NCI-H2081 (cell line): ENCODE measurements at regions not wholly inside any gene's neighbourhood (a gene's known extent, or its start where the extent isn't known, plus 50 kb on each side); places are given as distances from the start of the nearest gene placed in this dataset.
"Not testable (repeated sequence)": the region's sequence is repeated elsewhere in the genome, so short reads cannot be mapped to it uniquely, and the experiment has no call there.

Experiments used
- DNase-seq, 2 experiments: peaks; one replicate each; lab custom pipeline; 2025; lab: John Stamatoyannopoulos, UW

GRCh38 chr18:65671621-65672415, 79.0 kb upstream of the CDH7 start:
- DNase-seq: no peak

- DNase-seq: not testable (repeated sequence)
These were observed 80.7 kb upstream of the CDH7 start for GRCh38 chr18:65670145-65670544.

- no peak for DNase-seq
These were observed 89.4 kb upstream of the CDH7 start for GRCh38 chr18:65661391-65661790.

GRCh38 chr18:65659912-65660311, 90.9 kb upstream of the CDH7 start:
- no peak for DNase-seq

DNA sequence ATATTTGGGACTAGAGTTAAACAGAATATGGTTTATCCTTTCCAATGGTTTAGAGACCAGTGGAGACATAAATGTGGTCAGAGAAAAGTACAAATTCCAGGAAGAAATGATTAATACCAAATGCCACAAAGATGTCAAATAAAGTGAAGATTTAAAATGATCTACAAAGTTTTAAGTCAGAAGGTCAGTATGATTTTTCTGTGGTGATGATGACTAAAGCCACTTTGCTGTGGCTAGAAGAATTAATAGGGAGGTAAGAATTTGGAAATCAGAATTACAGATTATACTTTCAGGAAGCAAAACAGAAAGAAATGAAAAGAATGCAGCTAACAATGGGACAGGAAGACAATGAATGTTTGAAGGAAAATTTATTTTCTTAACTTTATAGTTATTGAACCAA, 91.5 kb upstream of the CDH7 start:
- no peak for DNase-seq

- DNase-seq: peak; percentile 23 to 72
These were observed 99.6 kb upstream of the CDH7 start for GRCh38 chr18:65651192-65651591.

DNA sequence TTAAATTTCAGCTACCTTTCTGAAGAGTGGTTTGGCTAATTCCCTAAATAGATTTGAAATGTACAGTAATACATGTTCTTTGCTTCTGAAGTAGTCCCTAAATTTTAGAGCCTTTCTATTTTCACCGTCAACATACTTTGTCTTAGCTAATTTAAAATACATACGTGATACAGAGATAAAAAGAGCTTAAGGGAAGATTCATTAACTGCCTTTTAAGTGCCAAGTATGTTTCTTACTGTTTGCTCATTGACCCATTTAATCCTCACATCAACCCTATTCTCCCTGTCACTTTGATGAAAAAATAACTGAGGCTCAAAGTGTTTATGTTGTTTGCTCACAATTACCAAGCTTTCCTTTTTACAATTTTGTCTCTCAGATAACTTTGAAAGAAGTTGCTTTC, 118.6 kb upstream of the CDH7 start:
- DNase-seq: no peak

GRCh38 chr18:65631766-65632165, 119.0 kb upstream of the CDH7 start:
- no peak for DNase-seq

GRCh38 chr18:65628390-65628789, 122.4 kb upstream of the CDH7 start:
- no peak for DNase-seq

DNA sequence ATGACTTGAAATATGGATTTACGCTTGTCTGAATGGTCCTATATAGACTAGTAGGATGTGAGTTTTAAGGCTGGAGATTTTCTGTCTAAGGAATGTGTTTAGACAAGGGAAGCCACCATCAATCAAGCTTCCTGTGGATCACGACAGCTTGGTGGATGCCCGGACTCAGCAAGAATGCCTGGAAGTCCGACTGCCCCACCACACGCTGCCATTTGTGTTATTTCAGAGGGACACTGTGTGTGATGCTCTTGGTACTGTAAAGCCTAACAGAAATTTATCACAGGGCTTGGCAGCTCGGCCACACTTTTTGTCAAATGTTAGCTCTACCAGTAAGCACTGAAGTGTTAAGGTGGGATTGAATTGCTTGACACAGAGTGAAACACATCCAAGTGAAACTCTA, 127.1 kb upstream of the CDH7 start:
- no peak for DNase-seq

DNA sequence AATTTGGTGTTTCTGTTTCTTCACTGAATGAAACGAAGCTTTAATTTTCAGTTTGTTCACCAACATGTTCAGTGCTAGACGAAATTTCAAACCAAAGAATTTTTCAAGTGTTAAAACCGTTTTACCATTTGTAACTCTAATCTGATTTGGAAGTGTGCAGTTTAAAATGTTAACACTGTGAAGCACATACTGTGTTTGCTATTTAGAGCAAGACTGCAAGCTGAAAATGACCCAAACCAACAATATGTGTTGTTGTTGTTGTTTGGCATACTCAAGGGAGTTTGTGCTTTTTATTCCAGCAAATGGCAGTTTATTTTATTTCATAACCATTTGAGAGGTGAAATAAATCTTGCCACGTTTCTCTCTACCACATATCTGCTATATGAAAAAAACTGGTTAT, 128.4 kb upstream of the CDH7 start:
- no peak for DNase-seq

DNA sequence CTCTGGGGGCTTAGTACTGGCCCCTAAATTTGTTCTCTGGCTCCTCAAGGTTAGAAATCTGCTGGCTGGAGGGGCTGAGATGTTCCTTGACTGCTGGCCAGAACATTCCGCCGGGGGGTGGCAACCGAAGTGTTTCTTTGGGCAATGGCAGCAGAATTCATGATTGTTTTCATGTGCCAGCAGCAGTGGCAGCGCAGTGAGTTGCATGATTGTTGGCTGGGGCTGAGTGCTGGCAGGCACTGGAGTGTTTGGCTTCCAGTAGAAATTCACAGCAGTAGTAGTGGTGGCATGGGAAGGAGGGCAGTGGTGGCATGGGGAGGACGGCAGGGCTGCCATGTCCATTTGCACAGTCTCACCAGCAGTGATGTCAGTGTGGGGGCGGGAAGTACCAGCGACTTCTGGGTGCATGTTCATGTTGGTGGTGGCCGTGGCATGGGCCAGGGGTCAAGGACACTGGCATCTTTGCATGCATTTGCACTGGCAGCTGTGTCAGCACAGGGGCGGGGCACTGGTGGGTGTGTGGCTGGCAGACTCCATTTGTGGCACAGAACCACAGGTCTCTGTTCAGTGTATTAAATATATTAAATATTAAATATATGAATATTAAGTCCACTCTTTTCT, 130.6 kb upstream of the CDH7 start:
- no peak for DNase-seq

DNA sequence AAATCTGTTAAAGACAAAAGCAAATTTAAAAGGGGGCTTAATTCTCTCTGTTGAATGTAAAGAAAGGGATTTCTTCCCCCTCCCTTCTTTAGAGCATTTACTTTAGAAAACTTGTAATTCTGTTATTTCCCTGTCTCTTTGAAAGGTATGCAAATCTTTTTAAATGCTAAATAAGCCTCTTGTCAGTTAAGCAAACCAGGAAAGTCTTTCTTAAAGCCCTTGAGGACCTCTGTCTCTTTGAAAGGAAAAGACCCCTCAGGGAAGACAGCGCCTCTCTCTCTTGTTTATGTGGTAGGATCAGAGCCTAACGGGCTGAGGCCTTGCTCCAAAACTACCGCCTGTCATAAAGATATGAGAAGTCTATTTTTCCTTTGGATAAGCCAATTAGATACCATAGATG, 139.9 kb upstream of the CDH7 start:
- DNase-seq: no peak

- no peak for DNase-seq
These were observed 142.3 kb upstream of the CDH7 start for GRCh38 chr18:65608471-65608870.

GRCh38 chr18:65607161-65607560, 143.7 kb upstream of the CDH7 start:
- no peak for DNase-seq

DNA sequence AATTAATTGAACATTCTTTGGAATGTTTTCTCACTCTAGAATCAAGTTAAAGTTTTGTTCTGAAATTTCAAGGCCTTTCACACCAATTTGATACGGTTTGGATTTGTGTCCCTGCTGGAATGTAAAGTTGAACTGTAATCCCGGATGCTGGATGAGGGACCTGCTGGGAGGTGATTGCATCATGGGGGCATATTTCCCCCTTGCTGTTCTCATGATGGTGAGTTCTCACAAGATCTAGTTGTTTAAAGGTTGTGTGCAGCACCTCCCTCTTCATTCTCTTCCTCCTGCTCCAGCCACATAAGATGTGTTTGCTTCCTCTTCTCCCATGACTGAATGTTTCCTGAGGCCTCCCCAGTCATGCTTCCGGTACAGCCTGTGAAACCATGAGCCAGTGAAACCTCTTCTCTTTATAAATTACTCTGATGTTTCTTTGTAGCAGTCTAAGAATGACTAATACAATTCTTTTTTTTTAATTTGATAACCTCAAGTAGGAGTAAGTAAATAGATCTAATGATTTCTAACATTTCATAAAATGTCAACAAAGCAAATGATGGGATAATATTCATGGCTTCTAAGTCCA, 144.2 kb upstream of the CDH7 start:
- DNase-seq: no peak

DNA sequence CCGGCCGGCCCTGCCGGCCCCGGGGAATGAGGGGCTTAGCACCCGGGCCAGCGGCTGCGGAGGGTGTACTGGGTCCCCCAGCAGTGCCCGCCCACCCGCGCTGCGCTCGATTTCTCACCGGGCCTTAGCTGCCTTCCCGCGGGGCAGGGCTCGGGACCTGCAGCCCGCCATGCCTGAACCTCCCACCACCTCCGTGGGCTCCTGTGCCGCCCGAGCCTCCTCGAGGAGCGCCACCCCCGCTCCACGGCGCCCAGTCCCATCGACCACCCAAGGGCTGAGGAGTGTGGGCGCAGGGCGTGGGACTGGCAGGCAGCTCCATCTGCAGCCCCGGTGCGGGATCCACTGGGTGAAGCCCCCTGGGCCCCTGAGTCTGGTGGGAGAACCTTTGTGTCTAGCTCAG, 145.5 kb upstream of the CDH7 start:
- DNase-seq: not testable (repeated sequence)

DNA sequence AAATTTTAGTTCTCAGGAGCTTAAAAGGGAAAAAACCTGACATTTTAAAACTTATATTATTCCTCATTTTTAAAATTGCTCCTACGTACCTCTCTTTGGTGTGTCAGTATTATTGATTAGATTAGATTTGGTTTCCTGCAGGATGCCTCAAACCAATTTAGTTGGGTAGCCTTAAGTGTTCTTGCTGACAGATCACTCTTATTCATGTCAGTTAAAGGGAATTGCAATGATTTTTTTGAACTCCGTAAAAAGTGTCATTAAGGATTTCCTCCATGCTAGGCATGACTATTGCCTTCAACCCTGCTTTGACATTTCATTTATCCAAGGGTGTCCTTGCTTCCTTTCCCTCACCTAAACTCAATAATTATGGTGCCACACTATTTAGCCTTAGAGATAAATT, 149.0 kb upstream of the CDH7 start:
- no peak for DNase-seq

GRCh38 chr18:65592435-65592834, 158.4 kb upstream of the CDH7 start:
- no peak for DNase-seq

DNA sequence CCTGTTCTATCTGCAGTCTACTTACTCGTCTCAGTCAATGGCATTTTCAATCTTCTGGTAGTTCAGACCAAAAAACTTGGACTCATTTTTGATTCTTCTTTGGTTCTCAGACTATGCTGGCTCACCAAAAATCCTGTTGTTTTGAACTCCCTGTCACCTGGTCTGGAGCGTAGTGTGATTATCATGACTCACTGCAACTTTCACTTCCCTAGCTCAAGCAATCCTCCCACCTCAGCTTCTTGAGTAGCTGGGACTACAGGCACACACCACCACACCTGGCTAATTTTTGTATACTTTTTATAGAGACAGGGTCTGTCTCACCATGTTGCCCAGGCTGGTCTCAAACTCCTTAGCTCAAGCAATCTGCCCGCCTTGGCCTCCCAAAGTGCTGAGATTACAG, 163.3 kb upstream of the CDH7 start:
- no peak for DNase-seq

DNA sequence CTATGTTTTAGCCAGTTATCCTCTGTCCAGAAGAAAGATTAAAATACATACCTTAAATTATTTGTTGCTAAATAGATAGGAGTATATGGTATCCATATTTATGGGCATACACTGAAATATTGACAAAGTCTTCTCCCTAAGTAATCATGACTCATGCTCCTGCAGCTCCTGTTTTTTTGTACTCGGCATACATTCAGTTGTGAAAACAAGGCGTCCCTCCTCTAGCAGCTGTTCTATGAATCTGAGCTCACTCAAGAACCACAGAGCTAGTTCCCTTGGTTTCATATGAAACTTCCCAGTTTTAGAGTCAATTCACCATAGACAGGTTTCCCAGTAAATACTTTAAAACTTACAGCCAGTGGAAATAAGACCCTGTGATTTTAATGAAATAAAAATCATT, 168.7 kb upstream of the CDH7 start:
- not testable (repeated sequence) for DNase-seq

DNA sequence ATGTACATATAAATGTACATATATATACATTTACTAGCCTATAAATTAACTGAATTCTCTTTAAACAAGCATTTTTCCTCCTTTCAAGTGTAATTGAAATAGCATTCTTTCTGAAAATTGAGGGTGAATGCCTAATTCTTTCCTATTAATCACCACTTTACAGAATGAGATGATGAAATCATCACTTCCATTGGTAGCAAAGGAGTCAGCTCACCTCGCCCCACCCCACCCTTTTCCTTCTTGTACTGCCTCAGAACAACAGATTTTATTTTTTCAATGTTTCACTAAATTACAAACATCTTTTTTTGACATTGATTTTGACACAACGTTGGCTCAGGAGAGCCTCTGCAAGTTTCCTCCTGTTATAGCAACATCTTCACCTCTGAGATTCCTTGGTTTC, 181.9 kb upstream of the CDH7 start:
- no peak for DNase-seq

DNA sequence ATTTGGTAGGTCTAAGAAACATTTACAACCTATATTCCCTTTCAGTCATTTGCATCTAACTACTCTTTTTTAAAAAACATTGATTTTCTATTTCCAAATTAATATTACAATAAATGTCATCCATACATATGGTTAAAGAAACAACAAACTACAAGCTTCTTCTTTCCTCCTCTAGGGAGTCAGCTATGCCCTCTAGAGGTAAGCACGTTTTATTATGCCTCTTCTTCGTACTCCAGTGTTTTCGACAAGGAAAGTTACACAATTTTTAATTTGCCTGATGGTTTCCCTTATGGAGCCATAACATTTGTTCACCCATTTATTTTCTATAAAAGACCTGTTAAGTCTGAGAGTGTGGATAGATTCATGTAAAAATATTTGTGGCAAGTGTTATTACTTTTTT, 183.4 kb upstream of the CDH7 start:
- peak; percentile 31 to 53 for DNase-seq

- no peak for DNase-seq
These were observed 202.5 kb upstream of the CDH7 start for GRCh38 chr18:65548316-65548715.
